Posterior cingulate gyrus (tissue), 11 donors: ENCODE measurements at regions not wholly inside any gene's neighbourhood (a gene's known extent, or its start where the extent isn't known, plus 50 kb on each side); places are given as distances from the start of the nearest gene placed in this dataset.
A peak's percentile ranks its signal among the peaks of the same experiment; 100 is the strongest.

Experiments used
- DNase-seq, 10 donors: peaks; one replicate each; pipeline versions ENCODE4 v3.0.0 to v3.0.0-alpha.2; 2020 to 2021; ENCODE audit warnings: mixed read lengths in 3 of 10
- intact Hi-C: fragments of 100-400 bp; cut with DNase I; formaldehyde crosslinking; loops from one replicate; pipeline ENCODE4 v1.15.1; 2023

DNA sequence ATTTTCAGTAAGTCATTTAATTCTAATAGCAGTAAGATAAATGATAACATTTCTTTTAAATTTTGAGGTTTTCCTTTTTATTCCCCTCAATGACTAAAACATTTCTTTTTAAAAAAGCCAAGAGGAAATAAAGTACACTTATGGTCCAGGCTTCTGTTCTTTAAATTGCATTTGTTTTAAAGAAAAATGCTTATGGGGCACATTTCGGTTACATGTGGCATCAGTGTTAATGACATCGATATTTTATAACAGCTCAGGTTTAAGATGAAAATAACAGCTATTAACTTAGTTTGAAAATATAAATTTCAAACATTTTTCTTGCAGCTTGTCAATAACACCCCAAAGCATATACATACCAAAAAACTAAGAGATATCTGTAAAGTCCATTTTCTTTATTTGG, 1161.1 kb downstream of the PCDH18 start:
- DNase-seq = no peak
- intact Hi-C loops = no loop called here

DNA sequence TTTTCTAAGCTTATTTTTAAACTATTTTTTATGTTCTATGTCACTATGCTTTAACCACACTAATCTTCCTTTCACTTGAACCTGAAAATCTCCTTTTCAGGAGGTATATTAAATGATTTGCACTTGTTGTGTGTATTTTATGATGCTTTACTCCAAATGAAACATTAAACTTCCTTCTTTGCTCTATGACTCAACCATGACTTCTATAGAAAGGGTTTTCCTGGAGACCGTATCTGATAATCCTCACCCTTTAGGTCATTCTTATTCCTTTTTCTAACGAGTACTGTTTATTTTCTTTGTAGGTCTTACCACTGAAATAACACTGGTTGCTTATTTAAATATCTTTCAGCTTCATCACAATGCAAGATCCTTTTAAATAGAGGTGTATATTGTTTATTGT, 1163.2 kb downstream of the PCDH18 start:
- intact Hi-C loops = no loop called here
- no peak for DNase-seq

DNA sequence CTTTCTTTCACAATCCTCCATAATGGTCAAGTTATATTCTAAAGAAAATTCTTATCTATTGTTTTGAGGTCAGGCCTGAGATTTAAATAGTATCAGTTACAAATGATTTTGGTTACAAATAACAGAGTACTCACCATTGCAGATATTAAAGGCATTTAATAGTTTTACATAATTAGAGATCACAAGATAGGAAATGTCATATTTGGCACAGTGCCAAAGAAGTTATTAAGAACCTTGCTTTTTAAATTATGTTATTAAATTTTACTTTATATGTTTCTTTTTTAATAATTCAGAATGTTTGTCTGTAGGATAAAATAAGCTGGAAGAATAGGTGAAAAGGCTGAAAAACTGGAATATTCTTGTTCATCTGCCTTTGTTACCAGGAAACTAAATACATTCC, 1174.7 kb downstream of the PCDH18 start:
- intact Hi-C loops = no loop called here
- DNase-seq = no peak

DNA sequence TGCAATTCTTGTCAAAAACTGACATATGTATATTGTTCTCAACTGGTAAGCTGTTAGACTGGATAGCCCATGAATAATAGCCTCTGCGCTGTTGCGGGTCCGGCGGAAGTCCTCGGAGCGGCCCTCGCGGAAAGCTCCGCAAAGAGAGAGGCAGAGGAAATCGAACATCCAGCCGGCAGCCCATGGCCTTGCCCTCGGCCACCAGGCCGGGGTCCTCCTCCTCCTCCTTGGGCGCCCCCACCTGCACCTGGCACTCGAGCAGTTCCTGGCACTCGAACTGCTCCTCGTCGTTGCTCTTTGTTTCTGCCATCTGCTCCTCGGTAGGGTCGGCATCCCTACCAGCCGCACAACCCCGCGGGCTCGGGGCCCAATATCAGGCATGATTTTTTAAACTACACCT, 1176.3 kb downstream of the PCDH18 start:
- intact Hi-C loops = no loop called here
- peak in 2 of 10 donors; percentile 57 to 66 for DNase-seq

DNA sequence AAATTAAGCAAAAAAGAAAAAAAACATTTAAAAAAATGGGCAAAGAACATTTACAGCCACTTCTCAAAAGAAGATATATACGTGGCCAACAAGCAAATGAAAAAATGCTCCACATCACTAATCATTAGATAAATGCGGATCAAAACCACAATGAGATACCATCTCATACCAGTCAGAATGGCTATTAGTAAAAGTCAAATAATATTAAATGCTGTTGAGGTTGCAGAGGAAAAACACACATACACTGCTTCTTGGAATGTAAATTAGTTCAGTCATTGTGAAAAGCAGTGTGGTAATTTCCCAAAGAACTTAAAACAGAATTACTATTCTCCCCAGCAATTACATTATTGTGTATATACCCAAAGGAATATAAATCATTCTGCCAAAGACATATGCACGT, 1189.0 kb downstream of the PCDH18 start:
- intact Hi-C loops = no loop called here

DNA sequence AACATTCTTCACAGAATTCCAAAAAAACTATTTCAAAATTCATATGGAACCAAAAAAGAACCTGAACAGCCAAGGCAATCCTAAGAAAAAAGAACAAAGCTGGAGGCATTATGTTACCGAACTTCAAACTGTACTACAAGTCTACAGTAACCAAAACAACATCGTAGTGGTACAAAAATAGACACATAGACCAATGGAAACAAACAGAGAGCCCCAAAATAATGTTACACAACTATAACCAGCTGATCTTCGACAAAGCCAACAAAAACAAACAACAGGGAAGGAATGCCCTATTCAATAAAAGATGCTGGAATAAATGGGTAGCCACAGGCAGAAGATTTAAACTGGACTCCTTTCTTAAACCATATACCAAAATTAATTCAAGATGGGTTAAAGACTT, 1189.6 kb downstream of the PCDH18 start:
- no peak for DNase-seq
- intact Hi-C loops = no loop called here

More for the DNA sequence above, 1189.0 kb downstream of the PCDH18 start:
- no peak for DNase-seq

DNA sequence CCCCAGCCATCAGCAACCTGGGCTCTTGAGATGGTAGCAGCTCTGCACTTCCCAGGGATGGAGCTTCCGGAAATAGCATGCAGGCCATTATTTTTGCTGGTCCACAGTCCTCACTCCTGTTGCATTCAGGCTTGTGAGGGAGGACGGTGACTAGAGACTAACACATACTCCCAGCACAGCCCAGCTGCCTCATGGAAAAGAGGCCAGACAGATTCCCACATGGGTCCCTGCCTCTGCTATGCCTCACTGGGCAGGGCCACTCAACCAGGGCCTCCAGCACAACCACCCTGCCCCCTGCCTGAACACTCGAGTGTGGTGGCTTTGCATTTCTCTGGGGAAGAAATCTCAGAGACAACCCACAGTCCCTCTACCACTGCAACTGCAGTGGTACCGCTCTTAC, 1195.1 kb downstream of the PCDH18 start:
- intact Hi-C loops = no loop called here
- DNase-seq = no peak

DNA sequence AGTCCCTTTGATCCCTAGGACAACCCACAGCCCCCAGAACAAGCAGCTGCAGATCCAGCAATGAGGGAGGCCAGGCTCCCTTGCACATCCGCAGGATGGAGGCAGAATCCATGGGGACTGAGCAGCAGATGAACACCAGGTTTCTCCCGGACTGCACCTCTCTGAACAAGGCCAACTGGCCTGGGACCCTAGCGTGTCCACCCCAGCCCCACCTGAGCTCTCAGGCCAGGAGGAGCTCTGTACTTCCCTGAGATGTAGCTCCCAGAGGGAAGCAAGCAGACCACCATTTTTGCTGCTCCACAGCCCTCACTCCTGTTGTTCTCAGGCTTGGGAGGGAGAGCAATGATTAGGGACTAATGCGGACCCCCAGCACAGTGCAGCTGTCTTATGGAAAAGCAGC, 1195.8 kb downstream of the PCDH18 start:
- peak in 1 of 10 donors; percentile 51 for DNase-seq
- intact Hi-C loops = no loop called here

DNA sequence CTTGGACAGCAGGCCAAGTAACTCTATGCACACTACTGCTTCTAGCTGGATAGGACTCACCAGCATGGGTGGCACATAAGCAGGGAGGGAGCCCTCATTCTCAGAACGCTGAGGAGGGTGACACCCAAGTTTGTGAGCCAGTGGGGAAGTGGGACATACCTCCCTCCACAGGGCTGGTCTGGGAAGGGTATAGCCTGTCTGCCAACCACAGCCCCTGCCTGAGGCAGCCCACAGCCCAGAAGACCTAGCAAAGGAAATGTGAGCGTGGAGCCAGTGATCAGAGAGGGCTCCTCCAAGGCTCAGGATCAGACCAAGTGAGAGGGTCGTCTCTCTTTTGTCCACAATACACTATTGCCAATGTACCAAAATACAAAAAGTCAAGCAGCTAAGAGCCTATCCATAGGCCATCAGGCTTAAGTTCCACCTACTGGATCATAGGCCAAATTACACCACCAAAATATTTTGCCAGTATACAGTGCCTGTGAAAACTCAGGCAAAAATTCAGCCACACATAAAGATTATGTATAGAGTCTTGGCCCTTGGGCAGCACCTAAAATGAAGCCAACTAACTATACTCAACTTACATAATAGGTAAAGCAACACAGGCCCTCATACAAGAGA, 1203.1 kb downstream of the PCDH18 start:
- intact Hi-C loops = no loop called here
- no peak for DNase-seq

DNA sequence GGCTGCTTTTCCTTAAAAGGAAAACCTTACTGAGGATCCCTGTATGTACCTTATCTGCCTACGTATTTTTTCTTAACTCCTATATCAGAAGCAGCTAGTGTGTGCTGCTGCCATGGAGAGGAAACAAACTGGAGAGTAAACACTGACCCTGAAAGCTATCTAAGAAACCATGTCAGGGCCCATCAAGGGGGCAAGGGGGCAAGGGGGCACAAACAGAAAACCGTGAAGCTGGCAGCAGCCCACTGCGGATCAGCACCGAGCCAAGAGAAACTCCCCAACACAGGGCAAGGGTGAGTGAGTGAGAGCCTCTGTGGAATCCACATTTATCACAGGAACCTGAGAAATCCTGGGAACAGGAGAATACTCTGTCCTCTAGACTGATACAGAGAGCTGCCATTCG, 1204.2 kb downstream of the PCDH18 start:
- DNase-seq = peak in 1 of 10 donors; percentile 52
- intact Hi-C loops = no loop called here

DNA sequence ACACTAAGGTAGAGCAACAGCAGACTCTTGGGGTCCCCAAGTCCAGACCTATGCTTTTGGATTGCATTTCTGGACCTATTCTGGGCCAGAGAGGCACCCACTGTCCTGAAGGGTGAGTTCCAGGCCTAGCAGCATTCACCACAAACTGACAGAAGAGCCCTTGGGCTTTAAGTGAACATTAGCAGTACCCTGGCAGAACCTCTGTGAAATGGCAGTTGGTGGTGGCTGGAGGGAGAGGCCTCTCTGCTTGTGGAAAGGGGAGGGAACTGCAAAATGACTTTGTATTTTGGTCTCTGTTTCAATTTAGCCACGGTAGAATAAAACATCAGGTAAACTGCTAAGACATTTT, 1211.9 kb downstream of the PCDH18 start:
- intact Hi-C loops = no loop called here

DNA sequence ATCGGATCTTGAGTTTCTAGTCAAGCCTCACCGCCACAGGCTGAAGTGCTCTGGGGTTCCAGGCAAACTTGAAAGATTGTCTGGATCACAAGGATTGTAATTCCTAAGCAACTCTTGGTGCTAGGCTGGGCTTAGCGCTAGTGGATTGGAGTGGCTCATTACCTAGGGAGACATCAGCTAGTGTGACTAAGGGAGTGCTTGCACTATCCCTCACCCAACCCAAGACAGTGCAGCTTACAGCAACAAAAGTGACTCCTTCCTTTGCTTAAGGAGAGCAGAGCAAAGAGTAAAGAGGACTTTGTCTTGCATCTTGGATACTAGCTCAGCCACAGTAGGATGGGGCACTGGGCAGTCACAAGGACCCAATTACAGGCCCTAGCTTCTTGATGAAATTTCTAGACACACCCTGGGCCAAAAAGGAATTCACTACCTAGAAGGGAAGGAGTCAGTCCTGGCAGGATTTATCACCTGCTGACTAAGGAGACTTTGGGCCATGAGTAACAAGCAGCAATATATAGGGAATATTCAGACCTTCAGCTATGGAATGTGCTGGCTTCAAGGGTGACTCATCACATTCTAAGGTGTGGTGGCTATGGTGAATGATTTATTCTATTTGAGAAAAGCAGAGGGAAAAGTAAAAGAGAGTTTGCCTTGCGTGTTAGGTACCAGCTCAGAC, 1212.4 kb downstream of the PCDH18 start:
- no peak for DNase-seq
- intact Hi-C loops = no loop called here

More for the DNA sequence above, 1211.9 kb downstream of the PCDH18 start:
- no peak for DNase-seq

DNA sequence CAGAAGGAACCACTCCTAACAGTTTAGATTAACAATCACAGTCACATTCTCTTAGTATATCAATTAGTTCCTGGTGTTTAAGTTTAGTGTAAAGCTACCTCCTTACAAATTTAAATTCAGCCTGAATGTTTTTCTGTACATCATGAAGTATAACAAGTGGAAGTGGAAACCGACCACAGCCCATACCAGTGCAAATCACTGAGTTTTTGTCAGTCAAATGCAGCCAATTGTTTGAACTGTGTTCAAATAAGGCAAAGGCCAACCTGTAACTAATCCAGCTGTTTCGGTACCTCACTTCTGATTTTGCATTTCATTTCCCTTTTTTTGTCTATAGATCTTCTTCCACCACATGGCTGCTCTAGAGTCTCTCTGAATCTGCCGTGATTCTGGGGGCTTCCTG, 1215.3 kb downstream of the PCDH18 start:
- intact Hi-C loops = no loop called here
- no peak for DNase-seq

DNA sequence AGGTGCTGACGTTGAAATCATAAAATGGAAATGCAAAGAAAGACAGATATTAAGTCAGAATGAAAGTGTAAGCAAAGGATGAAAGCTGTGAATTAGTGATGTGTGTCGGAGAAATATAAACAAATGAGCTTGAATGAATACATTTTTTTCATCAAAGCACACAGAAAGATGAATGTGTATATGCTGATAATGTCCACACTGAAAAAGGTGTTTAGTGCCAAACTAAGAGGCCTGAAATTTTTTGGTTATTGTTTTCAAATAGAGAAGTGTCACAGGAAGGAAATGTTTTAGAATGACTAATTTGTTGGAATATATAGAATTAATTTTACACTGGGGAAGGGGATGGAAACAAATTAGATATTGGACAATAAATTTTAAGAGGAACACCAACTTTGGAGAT, 1217.6 kb downstream of the PCDH18 start:
- intact Hi-C loops = no loop called here
- no peak for DNase-seq

DNA sequence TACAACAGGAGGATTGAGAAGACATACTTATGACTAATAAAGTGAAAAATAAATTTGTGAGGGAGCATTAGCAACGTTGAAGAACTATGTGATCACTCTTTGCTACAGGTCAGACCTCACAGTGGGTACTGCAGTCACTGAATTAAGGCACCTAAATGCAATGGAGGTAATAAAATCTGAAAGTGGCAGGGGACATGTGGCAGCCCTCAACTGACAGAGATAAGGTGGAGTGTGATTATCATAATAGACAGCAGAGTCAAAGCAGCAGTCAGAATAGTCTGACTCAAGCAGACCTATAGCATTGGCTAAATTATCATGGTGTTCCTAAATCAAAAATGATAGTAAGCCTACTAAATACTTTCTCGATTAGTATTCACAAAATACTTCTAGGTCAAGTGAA, 1220.5 kb downstream of the PCDH18 start:
- no peak for DNase-seq
- intact Hi-C loops = no loop called here

DNA sequence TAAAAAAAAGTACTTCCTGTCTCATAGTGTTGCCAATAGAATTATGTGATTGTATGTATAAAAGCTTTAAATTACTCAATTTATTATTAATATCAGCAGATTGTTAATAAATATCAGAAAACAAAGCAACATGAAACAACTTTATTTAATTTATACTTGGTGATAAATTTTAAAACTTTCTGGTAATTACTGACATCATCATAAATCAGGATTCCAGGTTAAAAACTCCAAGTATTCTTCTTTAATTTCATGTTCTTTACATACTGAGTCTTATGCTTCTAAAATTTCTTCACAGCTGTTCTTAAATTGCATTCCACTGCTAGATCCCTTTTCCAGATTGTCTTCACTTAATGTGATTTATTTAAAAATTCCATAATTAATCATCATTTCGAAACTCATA, 1224.5 kb downstream of the PCDH18 start:
- DNase-seq = no peak

DNA sequence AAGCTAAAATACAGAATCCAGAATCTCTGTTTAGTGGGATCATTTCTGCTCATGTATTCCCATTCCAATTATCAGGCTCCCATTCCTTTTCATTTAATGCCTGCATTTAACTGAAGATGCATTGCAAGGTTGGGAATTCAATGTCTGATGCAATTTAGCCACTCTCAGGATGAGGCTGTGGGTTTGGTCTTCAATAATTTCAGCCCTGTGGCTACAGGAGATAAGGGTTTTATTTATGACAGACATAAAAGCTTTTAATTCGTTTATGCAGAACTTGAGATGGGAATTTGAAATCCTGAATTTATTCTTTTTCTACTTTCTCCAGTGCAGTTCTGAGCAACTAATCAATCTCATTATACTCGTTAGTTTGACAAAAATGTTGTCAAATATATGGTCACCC, 1225.9 kb downstream of the PCDH18 start:
- no peak for DNase-seq
- intact Hi-C loops = no loop called here

More for the DNA sequence above, 1224.5 kb downstream of the PCDH18 start:
- intact Hi-C loops = no loop called here

DNA sequence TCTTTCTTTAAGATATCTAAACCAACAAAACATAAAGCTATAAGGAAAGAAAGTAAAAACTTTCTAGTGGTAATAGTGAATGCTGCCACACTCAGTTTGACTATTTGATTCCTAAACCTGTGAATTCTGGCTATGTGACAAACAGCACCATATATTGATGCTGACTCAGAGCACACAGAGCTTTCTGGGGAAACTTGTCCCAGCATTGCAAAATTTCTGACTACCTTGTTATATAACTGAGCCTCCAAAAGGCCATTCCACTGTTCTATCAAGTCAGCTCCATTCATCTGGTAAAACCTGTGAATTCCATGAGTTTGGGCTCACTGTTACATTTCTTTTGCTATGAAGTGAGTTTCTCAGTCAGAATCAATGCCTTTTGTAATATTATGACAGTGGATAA, 1229.7 kb downstream of the PCDH18 start:
- intact Hi-C loops = no loop called here
- DNase-seq = no peak

DNA sequence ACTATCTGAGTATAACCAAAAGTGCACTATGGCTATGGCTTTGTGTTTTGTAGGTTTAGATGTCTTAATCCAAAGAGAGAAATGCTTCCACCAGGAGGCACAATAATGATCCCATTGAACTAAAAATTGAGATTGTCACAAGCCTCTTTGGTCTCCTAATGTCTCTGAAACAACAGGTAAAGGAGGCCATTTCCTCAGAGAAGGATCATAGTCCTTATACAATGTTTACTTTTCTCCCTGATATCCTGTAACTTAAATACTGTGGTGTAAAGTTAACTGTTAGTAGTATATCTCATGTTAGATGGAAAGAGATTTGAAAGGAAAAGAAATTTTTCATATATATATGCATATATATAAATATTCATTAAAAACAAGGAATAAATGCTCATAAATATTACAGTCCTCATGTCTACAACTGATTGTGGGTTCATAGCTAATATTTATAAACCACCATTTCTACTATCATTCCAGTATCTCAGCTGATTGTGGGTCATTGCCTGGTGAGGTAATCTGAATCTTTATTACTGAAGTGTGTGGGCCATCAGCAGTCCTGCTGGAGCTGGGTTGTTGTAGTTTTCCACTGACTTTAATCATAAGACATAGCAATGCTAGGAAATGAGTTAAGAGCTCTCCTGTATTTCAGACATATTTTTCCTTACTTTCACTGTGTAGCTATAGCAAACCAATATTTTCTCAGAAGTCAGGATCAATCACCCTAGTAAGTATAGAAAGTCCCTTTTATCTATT, 1230.4 kb downstream of the PCDH18 start:
- intact Hi-C loops = no loop called here
- DNase-seq = no peak

DNA sequence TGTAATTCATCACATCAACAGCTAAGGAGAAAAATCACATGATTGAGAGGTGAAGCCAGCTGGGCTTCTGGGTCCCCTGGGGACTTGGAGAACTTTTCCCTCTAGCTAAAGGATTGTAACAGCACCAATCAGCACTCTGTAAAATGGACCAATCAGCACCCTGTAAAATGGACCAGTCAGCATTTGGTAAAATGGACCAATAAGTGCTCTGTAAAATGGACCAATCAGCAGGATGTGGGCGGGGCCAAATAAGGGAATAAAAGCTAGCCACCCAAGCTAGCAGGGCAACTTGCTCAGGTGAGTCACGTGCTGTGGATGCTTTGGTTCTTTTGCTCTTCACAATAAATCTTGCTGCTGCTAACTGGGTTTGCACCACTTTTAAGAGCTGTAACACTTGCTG, 1248.3 kb downstream of the PCDH18 start:
- DNase-seq = no peak
- intact Hi-C loops = no loop called here

DNA sequence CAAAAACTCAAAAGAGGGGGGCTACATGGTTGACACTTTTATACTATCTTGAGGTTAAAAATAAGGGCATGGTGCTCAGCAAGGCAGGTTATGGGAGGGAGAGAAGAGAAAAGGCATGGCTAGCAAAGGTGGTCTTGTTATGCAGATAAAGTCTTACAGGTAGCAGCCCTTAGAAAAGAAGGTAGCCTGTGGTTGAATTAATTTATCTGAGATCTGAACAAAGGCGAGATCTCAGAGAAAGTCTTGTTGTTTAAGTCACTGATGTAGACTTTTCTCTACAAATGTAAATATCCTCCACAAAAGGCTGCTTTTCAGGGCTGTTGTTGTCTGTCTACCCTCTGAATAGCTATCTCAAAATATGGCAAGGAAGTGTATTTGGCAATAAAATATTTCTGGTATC, 1250.4 kb downstream of the PCDH18 start:
- DNase-seq = no peak
- intact Hi-C loops = no loop called here

DNA sequence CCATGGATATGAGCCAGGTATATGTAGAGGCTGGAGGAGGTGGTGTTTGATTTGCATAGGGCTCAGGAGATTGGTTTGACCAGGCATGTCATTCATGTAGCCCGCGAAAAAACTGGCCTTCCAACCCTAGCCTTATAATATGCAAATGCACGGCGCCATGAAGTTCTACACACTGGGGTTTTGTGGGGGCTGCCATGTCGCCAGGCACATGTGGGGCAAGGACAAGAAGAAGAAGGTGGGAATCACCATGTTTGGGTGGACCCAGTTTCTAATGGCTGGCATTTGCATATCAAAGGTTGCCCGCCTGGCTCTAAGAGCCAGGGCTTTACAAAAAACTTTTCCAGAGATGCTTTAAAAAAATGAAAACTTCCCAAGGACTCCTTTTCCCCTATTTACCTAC, 1251.0 kb downstream of the PCDH18 start:
- intact Hi-C loops = no loop called here
- DNase-seq = no peak
